ENCODE measurements at regions not wholly inside any gene's neighbourhood (a gene's known extent, or its start where the extent isn't known, plus 50 kb on each side); places are given as distances from the start of the nearest gene placed in this dataset.

- H3K36me3 ChIP-seq (ENCODE audit: low read length): no peaks in the 10 kb centered on the region
- H3K4me2 ChIP-seq (ENCODE audit: low read depth, low read length, poor library complexity, severe bottlenecking): no peak overlapping the region
These were observed 537.9 kb downstream of the ANKRD7 start for GRCh38 chr7:118762451-118762850.

GRCh38 chr7:118764221-118764620 is 539.7 kb downstream of the ANKRD7 start:
- TF ChIP-seq CTCF (IDR thresholded peaks at IDR 0.05; ENCODE audit: insufficient read depth, low read length, poor library complexity, severe bottlenecking) (no peak), EZH2phosphoT487 (conservative IDR thresholded peaks at IDR 0.05; ENCODE audit: low read length) (no peak)
- no peak overlapping the region for H3K4me2 ChIP-seq (ENCODE audit: low read depth, low read length, poor library complexity, severe bottlenecking)
- H4K20me1 ChIP-seq (ENCODE audit: low read depth, low read length): no peaks in the 10 kb centered on the region
- no peaks in the 10 kb centered on the region for H3K36me3 ChIP-seq (ENCODE audit: low read length)
- H3K4me3 ChIP-seq (ENCODE audit: insufficient read depth, low read length, poor library complexity, severe bottlenecking): no peak overlapping the region
- no peaks in the 10 kb centered on the region for H3F3A ChIP-seq (ENCODE audit: insufficient read depth)
- H3K27ac ChIP-seq (ENCODE audit: low read depth, low read length): no peak overlapping the region
- H3K9me2 ChIP-seq (replicated peaks; ENCODE audit: insufficient read depth, low read length): no peaks in the 10 kb centered on the region
- H3K9ac ChIP-seq (ENCODE audit: low read length): no peak overlapping the region
- H3K9me3 ChIP-seq (ENCODE audit: insufficient read depth, low read length): peaks cover 5% of the 10 kb centered on the region; the same call in 1 of the 2 replicates
- H3K79me2 ChIP-seq (ENCODE audit: insufficient read depth, low read length): no peaks in the 10 kb centered on the region
- no peak overlapping the region for H2AFZ ChIP-seq (ENCODE audit: low read depth, low read length, severe bottlenecking)
- no peaks in the 10 kb centered on the region for H3K27me3 ChIP-seq (ENCODE audit: low read length)

More at GRCh38 chr7:118762451-118762850, 537.9 kb downstream of the ANKRD7 start:
- Histone ChIP-seq H3K79me2 (ENCODE audit: insufficient read depth, low read length) (no peaks in the 10 kb centered on the region), H3F3A (ENCODE audit: insufficient read depth) (no peaks in the 10 kb centered on the region), H3K27ac (ENCODE audit: low read depth, low read length) (no peak overlapping the region), H3K9ac (ENCODE audit: low read length) (no peak overlapping the region), H3K4me3 (ENCODE audit: insufficient read depth, low read length, poor library complexity, severe bottlenecking) (no peak overlapping the region), H2AFZ (ENCODE audit: low read depth, low read length, severe bottlenecking) (no peak overlapping the region), H3K27me3 (ENCODE audit: low read length) (no peaks in the 10 kb centered on the region), H3K9me2 (replicated peaks; ENCODE audit: insufficient read depth, low read length) (no peaks in the 10 kb centered on the region), H4K20me1 (ENCODE audit: low read depth, low read length) (no peaks in the 10 kb centered on the region), H3K9me3 (ENCODE audit: insufficient read depth, low read length) (peaks cover 5% of the 10 kb centered on the region; the same call in 1 of the 2 replicates)
- TF ChIP-seq EZH2phosphoT487 (conservative IDR thresholded peaks at IDR 0.05; ENCODE audit: low read length): no peak
- TF ChIP-seq CTCF (IDR thresholded peaks at IDR 0.05; ENCODE audit: insufficient read depth, low read length, poor library complexity, severe bottlenecking): no peak

- TF ChIP-seq EZH2phosphoT487 (conservative IDR thresholded peaks at IDR 0.05; ENCODE audit: low read length): no peak
- TF ChIP-seq CTCF (IDR thresholded peaks at IDR 0.05; ENCODE audit: insufficient read depth, low read length, poor library complexity, severe bottlenecking): no peak
- Histone ChIP-seq H3K9ac (ENCODE audit: low read length) (no peak overlapping the region), H3K79me2 (ENCODE audit: insufficient read depth, low read length) (no peaks in the 10 kb centered on the region), H3K36me3 (ENCODE audit: low read length) (no peaks in the 10 kb centered on the region), H3F3A (ENCODE audit: insufficient read depth) (no peaks in the 10 kb centered on the region), H3K9me3 (ENCODE audit: insufficient read depth, low read length) (no peaks in the 10 kb centered on the region), H2AFZ (ENCODE audit: low read depth, low read length, severe bottlenecking) (no peak overlapping the region), H3K27ac (ENCODE audit: low read depth, low read length) (no peak overlapping the region), H3K4me3 (ENCODE audit: insufficient read depth, low read length, poor library complexity, severe bottlenecking) (no peak overlapping the region), H3K4me2 (ENCODE audit: low read depth, low read length, poor library complexity, severe bottlenecking) (no peak overlapping the region), H3K27me3 (ENCODE audit: low read length) (no peaks in the 10 kb centered on the region), H3K9me2 (replicated peaks; ENCODE audit: insufficient read depth, low read length) (no peaks in the 10 kb centered on the region), H4K20me1 (ENCODE audit: low read depth, low read length) (no peaks in the 10 kb centered on the region)
These were observed 547.2 kb downstream of the ANKRD7 start for GRCh38 chr7:118771672-118772071.
